ENCODE measurements at regions not wholly inside any gene's neighbourhood (a gene's known extent, or its start where the extent isn't known, plus 50 kb on each side); places are given as distances from the start of the nearest gene placed in this dataset.

DNA sequence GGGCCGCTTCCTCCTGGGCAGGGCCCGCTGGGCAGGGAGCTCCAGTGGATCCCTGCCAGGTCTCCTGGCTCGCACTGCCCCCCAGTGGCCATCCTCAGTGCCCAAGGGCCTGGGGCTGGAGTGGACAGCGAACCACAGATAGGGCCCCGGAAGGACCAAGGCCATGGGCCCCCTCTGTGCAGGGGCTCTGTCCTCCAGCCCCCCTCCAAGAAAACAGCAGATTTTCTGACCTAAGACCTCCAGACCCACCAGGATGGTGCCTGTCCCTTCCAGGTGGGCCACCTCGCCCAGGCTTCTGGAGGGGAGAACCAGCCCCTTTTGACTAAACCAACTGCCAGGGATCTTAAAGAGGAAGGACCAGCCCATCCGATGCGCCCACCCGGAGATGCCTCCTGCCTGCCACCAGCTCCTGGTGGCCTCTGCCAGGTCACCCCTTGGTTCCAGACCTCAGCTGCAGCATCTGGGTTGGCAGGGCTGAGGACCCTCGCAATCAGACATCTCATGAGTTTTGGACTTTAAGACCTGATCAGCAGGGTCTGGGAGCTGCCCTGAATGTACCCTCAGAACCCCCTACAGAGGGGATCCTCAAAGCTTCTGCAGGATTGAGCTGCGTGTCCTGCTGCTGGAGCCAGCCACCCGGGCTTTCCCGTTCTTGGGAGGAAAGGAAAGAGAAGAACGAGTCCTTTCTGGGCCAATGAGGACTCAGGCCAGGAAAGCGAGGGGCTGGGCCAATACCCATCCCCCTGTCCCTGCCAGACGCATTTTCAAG is 325.8 kb upstream of the DIO3 start (continued):
- peak; percentile 56; the same call in 1 of the 2 replicates for TF ChIP-seq GABPB1 (CRISPR knock-in tag; IDR thresholded peaks at IDR 0.05)
- TF ChIP-seq, protein P1, sequence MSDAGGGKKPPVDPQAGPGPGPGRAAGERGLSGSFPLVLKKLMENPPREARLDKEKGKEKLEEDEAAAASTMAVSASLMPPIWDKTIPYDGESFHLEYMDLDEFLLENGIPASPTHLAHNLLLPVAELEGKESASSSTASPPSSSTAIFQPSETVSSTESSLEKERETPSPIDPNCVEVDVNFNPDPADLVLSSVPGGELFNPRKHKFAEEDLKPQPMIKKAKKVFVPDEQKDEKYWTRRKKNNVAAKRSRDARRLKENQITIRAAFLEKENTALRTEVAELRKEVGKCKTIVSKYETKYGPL (CRISPR knock-in tag; IDR thresholded peaks at IDR 0.05) = no peak
- no peak for TF ChIP-seq ZNF124 (CRISPR knock-in tag; IDR thresholded peaks at IDR 0.05)
- TF ChIP-seq ETV6 (CRISPR knock-in tag; conservative IDR thresholded peaks at IDR 0.05) = no peak
- no peak for TF ChIP-seq CHCHD3 (CRISPR knock-in tag; IDR thresholded peaks at IDR 0.05)
- TF ChIP-seq ZNF713 (CRISPR knock-in tag; IDR thresholded peaks at IDR 0.05) = no peak
- TF ChIP-seq ZNF878 (CRISPR knock-in tag; IDR thresholded peaks at IDR 0.05) = no peak
- TF ChIP-seq, protein P2, sequence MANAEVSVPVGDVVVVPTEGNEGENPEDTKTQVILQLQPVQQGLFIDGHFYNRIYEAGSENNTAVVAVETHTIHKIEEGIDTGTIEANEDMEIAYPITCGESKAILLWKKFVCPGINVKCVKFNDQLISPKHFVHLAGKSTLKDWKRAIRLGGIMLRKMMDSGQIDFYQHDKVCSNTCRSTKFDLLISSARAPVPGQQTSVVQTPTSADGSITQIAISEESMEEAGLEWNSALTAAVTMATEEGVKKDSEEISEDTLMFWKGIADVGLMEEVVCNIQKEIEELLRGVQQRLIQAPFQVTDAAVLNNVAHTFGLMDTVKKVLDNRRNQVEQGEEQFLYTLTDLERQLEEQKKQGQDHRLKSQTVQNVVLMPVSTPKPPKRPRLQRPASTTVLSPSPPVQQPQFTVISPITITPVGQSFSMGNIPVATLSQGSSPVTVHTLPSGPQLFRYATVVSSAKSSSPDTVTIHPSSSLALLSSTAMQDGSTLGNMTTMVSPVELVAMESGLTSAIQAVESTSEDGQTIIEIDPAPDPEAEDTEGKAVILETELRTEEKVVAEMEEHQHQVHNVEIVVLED (CRISPR knock-in tag; IDR thresholded peaks at IDR 0.05; ENCODE audit: borderline replicate concordance) = no peak
- TF ChIP-seq ZNF850 (CRISPR knock-in tag; conservative IDR thresholded peaks at IDR 0.05) = no peak
- TF ChIP-seq, protein P3, sequence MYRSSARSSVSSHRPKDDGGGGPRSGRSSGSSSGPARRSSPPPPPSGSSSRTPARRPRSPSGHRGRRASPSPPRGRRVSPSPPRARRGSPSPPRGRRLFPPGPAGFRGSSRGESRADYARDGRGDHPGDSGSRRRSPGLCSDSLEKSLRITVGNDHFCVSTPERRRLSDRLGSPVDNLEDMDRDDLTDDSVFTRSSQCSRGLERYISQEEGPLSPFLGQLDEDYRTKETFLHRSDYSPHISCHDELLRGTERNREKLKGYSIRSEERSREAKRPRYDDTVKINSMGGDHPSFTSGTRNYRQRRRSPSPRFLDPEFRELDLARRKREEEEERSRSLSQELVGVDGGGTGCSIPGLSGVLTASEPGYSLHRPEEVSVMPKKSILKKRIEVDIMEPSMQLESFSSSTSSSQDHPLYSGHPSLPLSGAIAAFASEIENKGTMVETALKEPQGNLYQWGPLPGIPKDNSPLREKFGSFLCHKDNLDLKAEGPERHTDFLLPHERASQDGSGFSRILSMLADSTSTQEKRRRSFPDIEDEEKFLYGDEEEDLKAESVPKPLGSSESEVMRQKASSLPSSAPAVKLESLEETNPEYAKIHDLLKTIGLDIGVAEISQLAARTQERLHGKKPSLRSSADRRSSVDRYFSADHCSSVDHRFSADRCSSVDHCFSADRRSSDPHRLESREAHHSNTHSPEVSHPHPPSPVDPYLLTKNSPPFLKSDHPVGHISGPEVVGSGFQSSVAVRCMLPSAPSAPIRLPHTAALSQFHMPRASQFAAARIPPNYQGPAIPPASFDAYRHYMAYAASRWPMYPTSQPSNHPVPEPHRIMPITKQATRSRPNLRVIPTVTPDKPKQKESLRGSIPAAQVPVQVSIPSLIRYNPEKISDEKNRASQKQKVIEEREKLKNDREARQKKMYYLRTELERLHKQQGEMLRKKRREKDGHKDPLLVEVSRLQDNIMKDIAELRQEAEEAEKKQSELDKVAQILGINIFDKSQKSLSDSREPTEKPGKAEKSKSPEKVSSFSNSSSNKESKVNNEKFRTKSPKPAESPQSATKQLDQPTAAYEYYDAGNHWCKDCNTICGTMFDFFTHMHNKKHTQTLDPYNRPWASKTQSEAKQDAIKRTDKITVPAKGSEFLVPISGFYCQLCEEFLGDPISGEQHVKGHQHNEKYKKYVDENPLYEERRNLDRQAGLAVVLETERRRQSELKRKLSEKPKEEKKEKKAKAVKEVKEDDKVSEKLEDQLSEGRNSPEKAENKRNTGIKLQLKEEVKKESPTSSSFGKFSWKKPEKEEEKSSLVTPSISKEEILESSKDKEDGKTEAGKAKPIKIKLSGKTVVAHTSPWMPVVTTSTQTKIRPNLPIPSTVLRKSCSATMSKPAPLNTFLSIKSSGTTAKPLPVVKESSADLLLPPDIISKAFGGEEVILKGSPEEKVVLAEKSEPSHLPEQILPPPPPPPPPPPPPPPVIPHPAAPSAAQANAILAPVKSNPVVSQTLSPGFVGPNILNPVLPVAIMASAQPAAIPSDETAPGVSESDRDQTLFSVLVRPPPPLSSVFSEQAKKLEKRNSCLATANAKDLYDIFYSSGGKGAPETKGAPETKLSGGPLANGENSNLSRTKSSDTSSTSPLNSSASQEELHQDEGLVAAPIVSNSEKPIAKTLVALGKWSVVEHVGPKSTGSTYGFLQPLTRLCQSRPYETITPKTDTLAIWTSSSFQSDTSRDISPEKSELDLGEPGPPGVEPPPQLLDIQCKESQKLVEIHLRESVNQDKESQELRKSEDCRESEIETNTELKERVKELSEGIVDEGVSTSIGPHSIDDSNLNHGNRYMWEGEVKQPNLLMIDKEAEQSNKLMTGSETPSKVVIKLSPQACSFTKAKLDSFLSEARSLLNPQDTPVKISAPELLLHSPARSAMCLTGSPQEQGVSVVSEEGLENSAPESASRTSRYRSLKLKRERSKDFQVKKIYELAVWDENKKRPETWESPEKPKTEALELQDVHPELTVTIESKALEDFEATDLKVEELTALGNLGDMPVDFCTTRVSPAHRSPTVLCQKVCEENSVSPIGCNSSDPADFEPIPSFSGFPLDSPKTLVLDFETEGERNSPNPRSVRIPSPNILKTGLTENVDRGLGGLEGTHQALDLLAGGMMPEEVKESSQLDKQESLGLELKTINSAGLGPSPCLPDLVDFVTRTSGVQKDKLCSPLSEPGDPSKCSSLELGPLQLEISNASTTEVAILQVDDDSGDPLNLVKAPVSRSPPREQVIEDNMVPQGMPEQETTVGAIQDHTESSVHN (CRISPR knock-in tag; IDR thresholded peaks at IDR 0.05) = no peak
- TF ChIP-seq RXRA (CRISPR knock-in tag; IDR thresholded peaks at IDR 0.05) = peak; percentile 22; the same call in 1 of the 2 replicates
- no peak for TF ChIP-seq TBX3 (IDR thresholded peaks at IDR 0.05; ENCODE audit: borderline replicate concordance)
- no peak for TF ChIP-seq BRCA1 (CRISPR knock-in tag; IDR thresholded peaks at IDR 0.05)
- TF ChIP-seq, protein P4, sequence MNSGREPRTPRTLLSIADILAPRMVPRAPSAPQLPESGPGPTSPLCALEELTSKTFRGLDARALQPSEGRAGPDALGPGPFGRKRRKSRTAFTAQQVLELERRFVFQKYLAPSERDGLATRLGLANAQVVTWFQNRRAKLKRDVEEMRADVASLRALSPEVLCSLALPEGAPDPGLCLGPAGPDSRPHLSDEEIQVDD (CRISPR knock-in tag; IDR thresholded peaks at IDR 0.05; ENCODE audit: borderline replicate concordance) = no peak
- no peak for TF ChIP-seq IKZF4 (CRISPR knock-in tag; IDR thresholded peaks at IDR 0.05; ENCODE audit: borderline replicate concordance, low read depth, not compliant biosample characterization)
- TF ChIP-seq RELA (CRISPR knock-in tag; IDR thresholded peaks at IDR 0.05) = no peak
- no peak for TF ChIP-seq PHF21A (CRISPR knock-in tag; IDR thresholded peaks at IDR 0.05)
